ENCODE measurements at regions not wholly inside any gene's neighbourhood (a gene's known extent, or its start where the extent isn't known, plus 50 kb on each side); places are given as distances from the start of the nearest gene placed in this dataset.

DNA sequence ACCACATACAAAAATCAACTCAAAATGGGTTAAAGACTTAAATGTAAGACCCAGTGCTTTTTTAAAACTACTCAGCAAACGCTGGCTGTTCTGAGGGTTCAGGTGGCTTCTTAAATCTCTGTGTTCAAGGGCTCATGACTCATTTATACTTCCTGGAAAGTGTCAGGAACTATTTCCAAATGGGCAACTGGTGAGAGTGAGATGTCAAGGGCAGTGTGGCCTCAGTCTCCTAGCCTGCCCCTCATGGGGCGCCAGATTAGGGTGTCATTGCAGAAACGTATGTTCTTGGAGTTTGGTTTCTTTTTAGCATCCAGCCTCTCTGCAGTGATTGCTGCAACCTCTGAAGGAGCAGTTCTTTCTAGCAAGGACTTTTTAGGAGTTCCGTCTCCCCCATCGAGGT, 485.4 kb downstream of the TNS1 start:
- no peak for DNase-seq

DNA sequence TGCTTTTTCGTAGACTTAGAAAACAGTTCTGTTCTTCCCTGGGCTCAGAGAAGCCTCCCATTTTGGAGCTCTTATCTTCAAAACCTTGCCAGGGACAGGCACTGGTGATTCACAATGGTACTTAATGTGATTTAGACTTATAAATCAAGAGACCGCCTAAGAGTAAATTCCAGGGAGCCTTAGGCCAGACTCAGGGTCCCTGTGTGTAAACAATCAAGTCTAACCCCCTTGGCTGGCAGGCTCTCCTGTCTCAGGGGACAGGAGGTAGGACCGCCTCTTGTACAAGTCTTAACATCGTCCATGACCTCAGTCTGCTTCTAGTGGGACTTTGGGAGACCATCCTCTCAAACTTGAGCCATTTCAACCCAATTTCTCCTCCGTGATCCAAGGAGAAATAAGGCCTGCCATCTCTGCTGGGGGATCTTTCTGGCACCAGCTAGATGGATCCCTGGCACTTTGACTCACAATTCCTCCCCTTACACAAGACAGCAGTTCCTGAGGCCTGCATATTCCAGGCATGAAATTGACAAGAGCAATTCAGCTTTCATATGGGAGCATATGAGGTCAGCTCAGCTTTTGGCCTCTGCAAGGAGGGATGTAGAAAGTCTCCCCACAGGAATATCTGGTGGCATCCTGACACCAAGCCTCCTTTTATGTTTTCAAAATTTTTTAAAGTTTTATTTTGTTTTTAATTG, 487.0 kb downstream of the TNS1 start:
- no peak for DNase-seq

GRCh38 chr2:217513258-217513657, 489.5 kb downstream of the TNS1 start:
- no peak for DNase-seq

- no peak for DNase-seq
These were observed 490.1 kb downstream of the TNS1 start for GRCh38 chr2:217512728-217513127.

DNA sequence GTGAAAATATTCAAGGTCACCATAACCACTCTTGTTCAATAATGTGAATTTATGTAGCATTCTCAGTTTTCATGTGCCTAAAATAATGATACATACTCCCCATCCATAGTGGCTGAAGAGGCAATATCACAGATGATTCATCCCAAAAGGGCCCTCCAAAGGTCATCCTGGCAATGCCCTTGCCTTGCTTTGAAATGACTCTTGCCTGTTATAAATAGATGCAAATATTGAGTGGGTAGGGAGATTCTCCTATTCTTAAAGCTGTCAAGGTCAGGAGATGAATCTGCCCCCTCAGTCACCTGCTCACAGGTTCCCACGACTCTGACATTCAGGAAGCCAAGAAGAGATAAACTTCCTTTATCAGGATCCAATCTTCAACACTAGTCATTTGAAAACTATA, 490.5 kb downstream of the TNS1 start:
- no peak for DNase-seq

DNA sequence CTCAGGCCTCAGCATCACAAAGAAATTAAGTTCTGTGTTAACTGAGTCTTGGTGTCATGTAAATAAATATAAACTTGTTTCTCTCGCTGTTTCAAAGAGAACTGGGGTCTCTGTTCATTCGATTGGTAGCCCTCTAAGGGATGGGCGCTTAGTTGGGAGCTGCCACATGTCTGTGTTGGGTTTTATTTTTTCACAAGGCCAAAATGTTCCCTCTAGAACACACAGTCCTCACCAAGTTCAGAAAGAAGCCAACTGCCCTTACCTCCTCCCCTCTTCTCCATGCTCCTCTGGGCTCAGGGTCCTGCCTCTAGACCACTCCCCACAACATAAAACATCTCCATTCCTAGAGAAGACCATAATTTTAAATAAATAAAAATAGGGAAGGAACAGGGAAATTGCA, 490.9 kb downstream of the TNS1 start:
- DNase-seq = no peak

GRCh38 chr2:217510771-217511291, 492.0 kb downstream of the TNS1 start:
- DNase-seq = peak; percentile 54

- no peak for DNase-seq
These were observed 497.5 kb downstream of the TNS1 start for GRCh38 chr2:217505303-217505702.

DNA sequence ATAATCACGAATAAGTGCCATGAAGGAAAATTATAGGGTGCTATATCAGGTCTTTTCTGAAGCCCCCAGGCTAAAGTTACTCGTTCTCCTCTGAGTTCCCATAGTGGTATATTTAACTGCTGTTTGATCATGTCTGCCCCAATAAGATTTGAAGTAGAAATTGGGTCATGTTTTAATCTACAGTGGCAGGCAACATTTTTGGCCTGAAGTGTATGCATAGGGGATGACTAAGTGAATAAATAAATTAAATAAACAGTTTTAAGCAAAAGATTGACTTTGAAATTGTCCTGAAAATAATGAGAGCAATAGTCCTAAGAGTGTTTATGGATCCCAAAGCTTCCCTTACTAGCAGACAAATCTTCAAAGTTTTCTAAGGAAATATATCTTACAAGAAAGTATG, 500.9 kb downstream of the TNS1 start:
- no peak for DNase-seq

DNA sequence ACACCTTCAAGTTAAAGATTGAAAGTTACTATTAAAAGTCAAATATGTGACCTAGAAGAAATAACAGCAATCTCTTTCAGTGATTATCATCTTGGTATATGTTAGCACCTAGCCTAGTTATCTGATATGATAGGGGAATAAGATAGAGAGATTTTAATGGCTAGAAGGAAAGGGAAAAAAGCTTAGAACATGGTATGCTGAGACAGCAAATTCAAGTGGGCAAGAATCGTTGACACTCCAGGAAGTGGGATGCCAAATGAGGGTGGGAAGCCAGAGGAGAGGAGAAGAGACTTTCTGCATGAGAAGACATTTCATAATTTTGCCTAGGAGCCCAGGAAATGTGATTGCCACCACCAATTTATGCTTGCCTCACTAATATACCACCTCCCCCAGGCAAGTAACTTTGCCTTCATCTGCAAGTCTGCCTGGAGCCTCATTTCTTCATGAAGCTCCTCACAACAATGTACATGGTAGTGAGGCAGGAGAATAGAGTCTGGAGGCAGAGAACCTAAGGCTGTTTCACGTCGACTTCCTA, 504.9 kb downstream of the TNS1 start:
- DNase-seq = no peak

DNA sequence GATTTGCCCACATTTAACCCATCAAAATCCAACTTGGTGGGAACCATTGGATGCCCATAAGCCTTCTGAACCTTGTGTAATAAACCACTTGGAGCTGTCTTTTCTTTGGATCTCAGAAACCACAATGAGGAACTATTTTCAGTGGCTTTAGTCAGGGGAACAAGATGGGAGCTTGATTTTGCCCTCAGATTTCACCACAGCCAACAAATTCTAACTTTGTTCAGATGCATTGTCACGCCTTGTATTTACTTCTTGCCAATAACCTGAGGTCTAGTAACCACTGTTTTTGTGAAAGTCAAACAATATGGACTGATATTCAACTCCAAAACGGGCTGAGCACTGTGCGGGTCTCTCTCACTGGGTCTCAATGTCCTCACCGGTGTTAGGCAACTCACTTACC, 508.2 kb downstream of the TNS1 start:
- no peak for DNase-seq

- DNase-seq = no peak
These were observed 511.5 kb downstream of the TNS1 start for GRCh38 chr2:217491271-217491670.

- no peak for DNase-seq
These were observed 513.4 kb downstream of the TNS1 start for GRCh38 chr2:217489145-217489960.

DNA sequence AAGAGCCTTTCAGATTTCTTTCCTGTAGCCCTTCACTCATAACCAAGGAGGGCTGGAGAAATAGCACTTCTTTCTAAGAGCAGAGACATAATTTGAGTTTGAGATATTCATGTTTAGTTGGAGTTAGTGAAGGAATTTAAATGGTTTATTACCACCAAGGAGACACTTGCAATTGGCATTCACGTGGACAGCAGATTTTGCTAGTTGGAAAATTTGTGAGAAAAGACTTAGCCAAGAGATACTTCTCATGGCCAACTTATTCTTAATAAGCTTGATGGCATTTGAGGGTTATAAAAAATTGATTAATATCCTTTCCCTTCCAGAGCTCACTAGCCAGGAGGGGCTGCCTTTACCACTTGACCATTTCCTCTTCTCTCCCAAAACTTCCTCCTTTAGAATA, 518.7 kb downstream of the TNS1 start:
- DNase-seq = no peak

DNA sequence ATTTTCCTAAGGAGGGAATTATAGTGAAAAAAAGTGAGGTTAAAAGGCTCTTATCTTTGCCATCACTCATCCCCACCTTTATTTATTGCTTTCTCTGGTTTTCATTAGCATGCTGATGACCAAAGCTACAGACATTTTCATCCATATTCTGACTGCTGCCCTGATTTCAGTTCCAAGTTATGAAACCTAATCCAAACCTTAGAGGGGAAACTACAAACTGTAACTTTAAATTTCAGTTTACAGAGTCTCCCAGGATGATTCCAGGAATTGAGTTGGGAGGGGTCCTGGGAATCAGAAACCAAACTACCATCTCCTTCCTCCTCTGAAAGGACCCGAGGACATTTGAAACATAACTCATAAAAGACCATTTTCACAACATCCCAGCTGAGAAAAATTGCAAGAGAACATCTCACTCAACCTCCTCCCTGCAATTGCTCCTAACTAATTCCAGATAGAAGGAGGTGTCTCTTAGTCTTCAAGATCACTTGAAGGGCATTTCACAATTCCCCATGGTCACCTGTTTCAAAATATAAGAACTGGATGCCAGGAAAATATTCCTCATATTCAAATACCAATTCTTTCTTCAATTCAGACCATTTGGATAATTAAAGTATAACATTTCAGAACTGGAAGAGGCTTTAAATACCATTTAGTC, 520.6 kb downstream of the TNS1 start:
- DNase-seq = no peak

DNA sequence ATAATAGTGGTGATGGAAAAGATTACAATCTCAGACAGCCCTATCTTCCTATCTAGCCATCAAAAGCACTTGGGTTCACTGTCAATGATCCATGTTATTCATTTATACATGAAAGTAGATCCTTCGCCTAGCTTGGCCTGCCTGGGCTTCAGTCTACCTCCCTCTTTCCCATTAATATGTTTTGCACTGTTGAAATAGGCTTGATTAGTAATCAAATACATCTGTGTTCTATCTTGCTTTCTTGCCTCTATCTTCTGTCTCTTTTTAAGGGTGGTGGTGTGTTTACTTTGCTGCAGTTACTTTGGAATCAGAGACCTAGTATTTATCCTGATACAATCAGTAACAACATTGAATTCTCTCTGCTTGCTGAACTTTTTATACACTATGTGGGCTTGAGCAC, 521.2 kb downstream of the TNS1 start:
- DNase-seq = no peak

DNA sequence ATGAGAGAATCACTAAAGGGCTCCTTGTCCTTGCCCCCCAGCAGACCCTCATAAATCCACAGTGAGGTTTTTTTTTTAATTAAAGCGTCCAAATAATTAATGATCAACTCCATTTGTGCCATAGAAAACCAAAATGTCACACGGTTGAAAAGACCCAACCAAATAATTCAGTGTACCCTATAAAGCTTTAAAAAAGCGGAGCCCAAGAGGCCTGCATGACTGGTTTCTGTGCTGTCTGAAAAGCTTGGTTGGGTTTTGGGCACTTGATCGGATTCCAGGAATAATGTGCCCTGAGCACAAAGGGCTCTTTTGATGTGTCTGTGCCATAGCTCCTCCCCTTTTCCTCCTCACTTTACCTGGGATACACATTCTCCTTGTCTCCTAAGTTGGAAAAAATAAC, 523.2 kb downstream of the TNS1 start:
- DNase-seq = no peak

DNA sequence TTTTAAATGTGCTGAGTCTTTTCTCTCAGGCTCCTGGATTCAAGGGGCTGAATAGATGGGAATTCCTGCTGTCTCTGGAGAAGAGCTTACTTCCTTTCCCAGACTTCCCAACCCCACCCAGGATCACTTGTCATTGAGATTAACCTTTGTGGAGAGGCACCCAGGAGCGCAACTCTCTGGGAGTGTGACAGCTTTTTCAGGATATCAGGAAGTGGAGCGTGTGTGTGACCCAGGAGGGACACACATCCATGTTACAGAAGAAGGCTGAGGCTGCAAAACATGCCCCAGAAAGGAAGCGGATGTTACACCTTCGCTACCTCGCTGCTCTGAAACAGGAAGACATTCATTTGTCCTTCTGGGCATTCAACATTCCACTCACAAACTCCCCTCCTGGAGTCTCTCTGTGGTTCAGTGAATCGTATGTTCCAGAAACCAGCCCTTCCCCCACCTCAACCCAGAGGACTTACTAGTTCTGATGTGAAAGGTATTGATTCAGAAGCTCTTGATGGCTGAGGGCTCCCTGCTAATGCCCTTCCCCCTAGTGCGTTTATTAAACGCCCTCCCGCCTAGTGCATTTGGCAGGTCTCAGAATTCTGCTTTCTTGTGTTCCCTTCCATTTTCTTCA, 523.9 kb downstream of the TNS1 start:
- DNase-seq = no peak

GRCh38 chr2:217477583-217477982, 525.2 kb downstream of the TNS1 start:
- no peak for DNase-seq

DNA sequence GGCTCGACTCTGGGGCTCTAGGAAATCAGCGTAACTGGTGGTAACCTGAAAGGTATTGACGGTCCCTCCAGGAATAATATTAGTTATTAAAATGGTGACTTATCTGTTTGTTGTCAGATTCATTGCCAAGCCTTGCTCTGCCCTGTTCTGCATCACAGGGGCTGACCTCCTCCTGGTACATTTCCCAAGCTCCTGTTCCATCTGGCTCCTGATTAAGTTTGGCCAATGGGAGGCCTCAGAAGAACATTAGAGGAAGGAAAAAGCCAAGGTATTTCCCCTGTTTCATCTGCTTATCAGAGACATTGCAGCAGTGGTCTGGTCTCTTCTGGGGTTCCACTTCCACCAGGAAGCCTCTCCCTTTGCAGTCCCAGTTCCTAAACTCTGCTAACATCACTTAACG, 527.0 kb downstream of the TNS1 start:
- DNase-seq = no peak

GRCh38 chr2:217475101-217475500, 527.7 kb downstream of the TNS1 start:
- DNase-seq = no peak

DNA sequence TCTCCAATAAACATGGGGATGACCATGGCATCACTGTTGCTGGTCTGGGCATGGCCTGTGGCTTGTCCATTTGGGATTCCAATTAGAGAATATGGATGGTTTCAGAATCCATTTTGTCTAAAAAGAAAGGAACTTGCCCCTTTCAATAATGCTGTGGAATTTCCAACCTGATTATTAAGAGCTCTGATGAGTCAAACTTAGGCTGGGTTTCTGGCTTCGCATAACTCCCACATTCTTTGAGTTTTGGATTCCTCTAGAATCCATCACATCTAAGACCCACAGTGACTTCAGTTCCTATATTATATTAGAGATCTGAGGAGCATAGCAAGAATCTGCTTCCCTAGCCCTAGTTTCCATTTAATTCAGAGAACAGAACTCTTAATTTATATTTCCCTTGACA, 531.5 kb downstream of the TNS1 start:
- DNase-seq = no peak

DNA sequence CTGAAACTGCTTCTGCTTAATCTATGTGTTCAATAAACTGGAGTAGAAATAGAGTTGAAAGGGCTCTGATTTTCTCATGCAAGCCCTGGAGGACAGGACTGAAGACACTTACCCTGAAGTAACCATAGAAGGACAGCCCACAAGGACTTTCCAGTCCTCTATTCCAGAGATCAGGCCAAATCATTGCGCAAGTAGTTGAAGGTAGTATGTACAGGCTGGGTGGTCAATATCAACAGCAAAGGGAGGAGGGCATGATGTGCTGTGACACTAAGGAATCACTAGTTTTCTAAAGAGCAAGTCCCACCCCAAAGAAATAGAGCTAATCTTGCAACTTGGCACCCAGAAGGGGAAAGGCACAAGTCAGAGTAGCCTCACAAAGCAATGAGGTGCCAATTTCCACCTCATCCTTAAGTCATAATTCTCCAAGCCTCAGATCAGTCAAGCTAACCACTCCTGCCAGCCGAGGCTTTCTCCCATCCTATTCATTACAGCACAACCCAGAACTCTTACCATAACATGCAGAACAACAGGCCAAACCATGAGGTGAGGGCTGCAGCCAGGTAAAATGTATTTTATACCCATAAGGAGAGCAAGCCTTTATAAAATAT, 533.5 kb downstream of the TNS1 start:
- DNase-seq = no peak

Data from stimulated activated CD4-positive, alpha-beta T cell treated with anti-CD3 and anti-CD28 coated beads, Interleukin-15, amount 100 ng/mL, for 24 hours (primary cell).